ENCODE measurements at regions not wholly inside any gene's neighbourhood (a gene's known extent, or its start where the extent isn't known, plus 50 kb on each side); places are given as distances from the start of the nearest gene placed in this dataset.

DNA sequence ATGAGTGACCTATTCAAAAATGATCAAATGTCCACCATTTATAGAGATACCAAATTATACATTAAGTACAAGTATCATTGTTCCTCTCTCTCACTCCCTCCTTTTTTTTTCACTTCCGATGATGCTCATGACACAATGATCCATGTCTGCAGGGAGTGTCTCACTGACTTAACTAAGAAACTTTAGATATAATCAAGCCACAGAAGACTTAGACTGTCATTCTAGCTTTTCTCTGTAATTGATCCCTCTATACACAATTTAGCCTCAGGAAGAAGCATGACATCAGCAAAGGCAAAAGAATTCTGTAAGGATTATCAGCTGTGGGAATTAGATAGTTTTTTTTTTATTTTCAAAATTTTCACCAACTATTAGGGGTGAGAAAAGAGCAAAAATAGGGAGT lies 734.9 kb upstream of the PCDH9 start:
- no peak overlapping the region for H3K4me3 ChIP-seq
- no peak for DNase-seq
- no peaks in the 10 kb centered on the region for H3K36me3 ChIP-seq
- TF ChIP-seq, protein P1, sequence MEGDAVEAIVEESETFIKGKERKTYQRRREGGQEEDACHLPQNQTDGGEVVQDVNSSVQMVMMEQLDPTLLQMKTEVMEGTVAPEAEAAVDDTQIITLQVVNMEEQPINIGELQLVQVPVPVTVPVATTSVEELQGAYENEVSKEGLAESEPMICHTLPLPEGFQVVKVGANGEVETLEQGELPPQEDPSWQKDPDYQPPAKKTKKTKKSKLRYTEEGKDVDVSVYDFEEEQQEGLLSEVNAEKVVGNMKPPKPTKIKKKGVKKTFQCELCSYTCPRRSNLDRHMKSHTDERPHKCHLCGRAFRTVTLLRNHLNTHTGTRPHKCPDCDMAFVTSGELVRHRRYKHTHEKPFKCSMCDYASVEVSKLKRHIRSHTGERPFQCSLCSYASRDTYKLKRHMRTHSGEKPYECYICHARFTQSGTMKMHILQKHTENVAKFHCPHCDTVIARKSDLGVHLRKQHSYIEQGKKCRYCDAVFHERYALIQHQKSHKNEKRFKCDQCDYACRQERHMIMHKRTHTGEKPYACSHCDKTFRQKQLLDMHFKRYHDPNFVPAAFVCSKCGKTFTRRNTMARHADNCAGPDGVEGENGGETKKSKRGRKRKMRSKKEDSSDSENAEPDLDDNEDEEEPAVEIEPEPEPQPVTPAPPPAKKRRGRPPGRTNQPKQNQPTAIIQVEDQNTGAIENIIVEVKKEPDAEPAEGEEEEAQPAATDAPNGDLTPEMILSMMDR (IDR thresholded peaks at IDR 0.05; ENCODE audit: borderline replicate concordance) = no peak
- no peak overlapping the region for H3K27ac ChIP-seq (replicated peaks)
- no peaks in the 10 kb centered on the region for H3K27me3 ChIP-seq (ENCODE audit: low read depth)
- H3K9me3 ChIP-seq (replicated peaks) = no peaks in the 10 kb centered on the region
- no peaks in the 10 kb centered on the region for H3K4me1 ChIP-seq
- intact Hi-C loops (cut with micrococcal nuclease) = no loop called here

DNA sequence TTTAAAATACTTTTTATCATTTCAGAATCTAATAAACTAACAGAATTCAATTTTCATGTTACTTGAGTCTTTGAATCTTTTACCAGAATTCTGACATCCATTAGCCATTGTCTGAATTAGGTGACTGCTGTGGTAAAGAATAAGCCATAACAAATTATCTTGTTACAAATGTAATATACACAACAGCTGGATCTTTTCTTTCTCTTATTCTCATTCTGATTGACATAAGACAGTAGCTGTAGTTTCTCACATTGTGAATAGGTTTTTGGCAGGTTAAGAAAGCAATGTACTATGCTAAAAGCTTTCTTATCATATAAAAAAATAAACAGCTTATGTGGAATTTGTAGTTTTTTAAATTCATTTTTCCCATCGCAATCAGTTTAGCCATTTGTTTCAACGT lies 734.0 kb upstream of the PCDH9 start:
- TF ChIP-seq, protein P1 (IDR thresholded peaks at IDR 0.05; ENCODE audit: borderline replicate concordance) = no peak

DNA sequence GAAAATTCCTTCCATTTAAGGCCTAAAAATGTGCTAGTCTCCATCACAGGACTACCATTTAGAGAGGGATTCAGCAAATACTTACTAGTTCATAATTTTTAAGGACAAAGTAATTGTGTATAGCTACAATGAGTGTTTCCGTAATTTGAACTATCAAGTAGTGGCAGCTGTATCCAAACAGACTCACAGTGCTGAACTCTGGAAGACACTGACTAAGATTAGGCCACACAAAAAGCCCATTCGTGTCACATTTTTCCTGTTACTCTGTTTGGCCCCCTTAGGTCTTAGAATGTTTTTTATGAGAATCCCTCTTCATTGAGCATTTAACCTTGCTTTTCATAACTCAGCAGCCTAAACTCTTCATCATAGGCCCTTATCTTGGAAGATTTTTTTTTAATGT lies 731.2 kb upstream of the PCDH9 start:
- TF ChIP-seq, protein P1 (IDR thresholded peaks at IDR 0.05; ENCODE audit: borderline replicate concordance) = no peak
- Histone ChIP-seq H3K9me3 (replicated peaks) (no peaks in the 10 kb centered on the region), H3K27ac (replicated peaks) (no peak overlapping the region), H3K4me1 (no peaks in the 10 kb centered on the region), H3K27me3 (ENCODE audit: low read depth) (no peaks in the 10 kb centered on the region), H3K4me3 (no peak overlapping the region), H3K36me3 (no peaks in the 10 kb centered on the region)
- intact Hi-C loops (cut with micrococcal nuclease) = no loop called here
- no peak for DNase-seq

More for the DNA sequence above, 734.0 kb upstream of the PCDH9 start:
- no peak for DNase-seq
- no peak overlapping the region for H3K4me3 ChIP-seq
- no peaks in the 10 kb centered on the region for H3K27me3 ChIP-seq (ENCODE audit: low read depth)
- H3K9me3 ChIP-seq (replicated peaks) = no peaks in the 10 kb centered on the region
- no peak overlapping the region for H3K27ac ChIP-seq (replicated peaks)
- H3K4me1 ChIP-seq = no peaks in the 10 kb centered on the region
- intact Hi-C loops (cut with micrococcal nuclease) = no loop called here
- no peaks in the 10 kb centered on the region for H3K36me3 ChIP-seq

- no peak for DNase-seq
- Histone ChIP-seq H3K9me3 (replicated peaks) (peaks cover 14% of the 10 kb centered on the region), H3K27me3 (ENCODE audit: low read depth) (no peaks in the 10 kb centered on the region), H3K27ac (replicated peaks) (no peak overlapping the region), H3K4me3 (no peak overlapping the region), H3K4me1 (no peaks in the 10 kb centered on the region), H3K36me3 (no peaks in the 10 kb centered on the region)
- intact Hi-C loops (cut with micrococcal nuclease) = no loop called here
- TF ChIP-seq, protein P1 (IDR thresholded peaks at IDR 0.05; ENCODE audit: borderline replicate concordance) = no peak
These were observed 721.3 kb upstream of the PCDH9 start for GRCh38 chr13:67951431-67951830.

GRCh38 chr13:67950603-67951002 lies 720.5 kb upstream of the PCDH9 start:
- H3K36me3 ChIP-seq = no peaks in the 10 kb centered on the region
- TF ChIP-seq, protein P1 (IDR thresholded peaks at IDR 0.05; ENCODE audit: borderline replicate concordance) = no peak

DNA sequence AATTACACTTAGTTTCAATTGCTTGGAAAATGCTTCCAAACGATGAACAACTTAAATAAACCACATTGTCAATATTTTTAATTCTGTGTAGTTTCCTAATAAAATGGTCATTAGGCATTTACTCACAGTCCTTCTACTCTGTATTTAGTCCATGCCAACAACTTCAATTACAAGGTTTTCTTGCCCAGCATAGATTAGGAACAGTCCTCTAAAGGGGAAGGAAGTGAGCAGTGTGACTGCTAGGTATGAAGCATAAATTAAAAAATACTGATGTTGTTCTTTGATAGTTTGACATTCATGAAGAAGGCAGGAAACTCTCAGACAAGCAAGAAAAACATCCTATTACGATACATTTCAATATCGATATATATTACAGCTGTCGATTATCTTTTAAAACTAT lies 716.0 kb upstream of the PCDH9 start:
- Histone ChIP-seq H3K36me3 (no peaks in the 10 kb centered on the region), H3K27me3 (ENCODE audit: low read depth) (no peaks in the 10 kb centered on the region), H3K27ac (replicated peaks) (no peak overlapping the region), H3K9me3 (replicated peaks) (no peaks in the 10 kb centered on the region), H3K4me1 (no peaks in the 10 kb centered on the region), H3K4me3 (no peak overlapping the region)
- TF ChIP-seq, protein P1 (IDR thresholded peaks at IDR 0.05; ENCODE audit: borderline replicate concordance) = no peak
- no peak for DNase-seq
- intact Hi-C loops (cut with micrococcal nuclease) = no loop called here

More at GRCh38 chr13:67950603-67951002, 720.5 kb upstream of the PCDH9 start:
- Histone ChIP-seq H3K27ac (replicated peaks) (no peak overlapping the region), H3K4me3 (no peak overlapping the region), H3K4me1 (no peaks in the 10 kb centered on the region), H3K9me3 (replicated peaks) (peaks cover 10% of the 10 kb centered on the region), H3K27me3 (ENCODE audit: low read depth) (no peaks in the 10 kb centered on the region)
- no peak for DNase-seq
- intact Hi-C loops (cut with micrococcal nuclease) = no loop called here
